ENCODE measurements at regions not wholly inside any gene's neighbourhood (a gene's known extent, or its start where the extent isn't known, plus 50 kb on each side); places are given as distances from the start of the nearest gene placed in this dataset.

GRCh38 chr18:26756556-26756955 is 109.0 kb downstream of the AQP4 start:
- TF ChIP-seq CTCF (IDR thresholded peaks at IDR 0.05) (no peak), POLR2A (IDR thresholded peaks at IDR 0.05) (no peak)
